Fibroblast of lung (primary cell): ENCODE measurements at regions not wholly inside any gene's neighbourhood (a gene's known extent, or its start where the extent isn't known, plus 50 kb on each side); places are given as distances from the start of the nearest gene placed in this dataset.

Experiments
- DNase-seq, 2 donors: peaks; one replicate each; pipeline versions ENCODE4 v3.0.0 to v3.0.0-alpha.2; 2010; ENCODE audit warnings: low read depth in 2 of 2
- H2AFZ ChIP-seq: 2 replicates; pipeline ENCODE4 v1.5.1; 2012; ENCODE audit warnings: low read length, control low read depth, inconsistent platforms
- H3K27ac ChIP-seq: 2 replicates; pipeline ENCODE4 v1.5.1; 2011; ENCODE audit warnings: low read length, control low read depth; ENCODE audit not compliant: insufficient read depth
- H3K27me3 ChIP-seq: 2 replicates; pipeline ENCODE4 v1.5.1; 2011; ENCODE audit warnings: mild to moderate bottlenecking, low read length; ENCODE audit not compliant: control insufficient read depth, insufficient read depth
- H3K36me3 ChIP-seq: 2 replicates; pipeline ENCODE4 v1.5.1; 2011; ENCODE audit warnings: low read length; ENCODE audit not compliant: control insufficient read depth, insufficient read depth
- H3K4me1 ChIP-seq: 2 replicates; pipeline ENCODE4 v1.5.1; 2011; ENCODE audit warnings: low read length; ENCODE audit not compliant: control insufficient read depth, insufficient read depth; ENCODE audit errors: extremely low read depth
- H3K4me2 ChIP-seq: 2 replicates; pipeline ENCODE4 v1.5.1; 2011; ENCODE audit warnings: low read length, control low read depth; ENCODE audit not compliant: insufficient read depth; ENCODE audit errors: extremely low read depth
- H3K4me3 ChIP-seq, 4 experiments: fragments of 200-600 bp in 1 of 4; sonication (generic) in 1 of 4; replicated peaks in 1 of 4; 2 replicates each; pipeline ENCODE4 v1.5.1; 2011 to 2016; ENCODE audit warnings: low read length in 4 of 4, low read depth in 3 of 4, mild to moderate bottlenecking in 3 of 4, control low read depth in 2 of 4, inconsistent platforms in 1 of 4, mixed read lengths in 1 of 4; ENCODE audit not compliant: insufficient read depth in 1 of 4; ENCODE audit errors: control extremely low read depth in 1 of 4
- H3K79me2 ChIP-seq: 2 replicates; pipeline ENCODE4 v1.5.1; 2012; ENCODE audit warnings: mild to moderate bottlenecking, low read length, inconsistent platforms; ENCODE audit not compliant: control insufficient read depth, insufficient read depth
- H3K9ac ChIP-seq: 2 replicates; pipeline ENCODE4 v1.5.1; 2011; ENCODE audit warnings: mild to moderate bottlenecking, low read length, control low read depth; ENCODE audit not compliant: insufficient read depth
- H3K9me3 ChIP-seq: 2 replicates; pipeline ENCODE4 v1.5.1; 2012; ENCODE audit warnings: low read depth, low read length; ENCODE audit not compliant: control insufficient read depth, insufficient read depth
- H4K20me1 ChIP-seq: 2 replicates; pipeline ENCODE4 v1.5.1; 2011; ENCODE audit warnings: low read length; ENCODE audit not compliant: control insufficient read depth, insufficient read depth; ENCODE audit errors: extremely low read depth
- EZH2 ChIP-seq: IDR thresholded peaks from 2 replicates; pipeline ENCODE4 v1.5.1; 2012; ENCODE audit warnings: low read length, control low read depth, mild to moderate bottlenecking; ENCODE audit errors: missing control alignments
- TF ChIP-seq, protein P1 (sequence below), 2 donors: IDR thresholded peaks in 1 of 2; conservative IDR thresholded peaks in 1 of 2; 1 replicate in 1 of 2; 2 replicates in 1 of 2; pipeline ENCODE4 v1.5.1; 2011 to 2012; ENCODE audit warnings: low read length in 2 of 2, control low read depth in 1 of 2, inconsistent platforms in 1 of 2, low read depth in 1 of 2, mild to moderate bottlenecking in 1 of 2

DNA sequence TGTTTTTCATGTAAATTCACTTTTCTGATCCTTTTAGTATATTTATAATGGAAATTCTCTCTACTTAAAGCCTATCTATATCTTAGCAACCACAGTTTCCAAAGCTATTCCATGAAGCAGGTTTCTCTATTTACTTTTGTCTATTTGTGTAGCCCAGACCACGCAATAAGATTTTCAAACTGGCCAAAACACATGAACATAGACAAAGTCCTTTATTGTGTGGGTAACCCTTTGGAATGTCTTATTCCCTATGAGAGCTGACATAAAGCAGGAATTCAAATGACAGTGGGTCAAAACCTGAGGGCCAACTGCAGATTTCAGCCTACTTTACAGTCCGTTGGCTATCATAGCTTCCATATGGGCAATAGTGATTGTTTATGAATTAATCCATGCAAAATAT lies 252.6 kb downstream of the LTN1 start:
- H3K27me3 ChIP-seq: no peaks in the 10 kb centered on the region
- no peaks in the 10 kb centered on the region for H3K79me2 ChIP-seq
- no peak for DNase-seq
- no peaks in the 10 kb centered on the region for H4K20me1 ChIP-seq
- no peak overlapping the region for H3K9ac ChIP-seq
- H2AFZ ChIP-seq: no peak overlapping the region
- H3K4me1 ChIP-seq: peaks cover 5% of the 10 kb centered on the region
- H3K9me3 ChIP-seq: no peaks in the 10 kb centered on the region
- H3K4me3 ChIP-seq: no peak overlapping the region
- H3K4me2 ChIP-seq: no peak overlapping the region
- H3K36me3 ChIP-seq: no peaks in the 10 kb centered on the region
- TF ChIP-seq, protein P1, sequence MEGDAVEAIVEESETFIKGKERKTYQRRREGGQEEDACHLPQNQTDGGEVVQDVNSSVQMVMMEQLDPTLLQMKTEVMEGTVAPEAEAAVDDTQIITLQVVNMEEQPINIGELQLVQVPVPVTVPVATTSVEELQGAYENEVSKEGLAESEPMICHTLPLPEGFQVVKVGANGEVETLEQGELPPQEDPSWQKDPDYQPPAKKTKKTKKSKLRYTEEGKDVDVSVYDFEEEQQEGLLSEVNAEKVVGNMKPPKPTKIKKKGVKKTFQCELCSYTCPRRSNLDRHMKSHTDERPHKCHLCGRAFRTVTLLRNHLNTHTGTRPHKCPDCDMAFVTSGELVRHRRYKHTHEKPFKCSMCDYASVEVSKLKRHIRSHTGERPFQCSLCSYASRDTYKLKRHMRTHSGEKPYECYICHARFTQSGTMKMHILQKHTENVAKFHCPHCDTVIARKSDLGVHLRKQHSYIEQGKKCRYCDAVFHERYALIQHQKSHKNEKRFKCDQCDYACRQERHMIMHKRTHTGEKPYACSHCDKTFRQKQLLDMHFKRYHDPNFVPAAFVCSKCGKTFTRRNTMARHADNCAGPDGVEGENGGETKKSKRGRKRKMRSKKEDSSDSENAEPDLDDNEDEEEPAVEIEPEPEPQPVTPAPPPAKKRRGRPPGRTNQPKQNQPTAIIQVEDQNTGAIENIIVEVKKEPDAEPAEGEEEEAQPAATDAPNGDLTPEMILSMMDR (conservative IDR thresholded peaks at IDR 0.05 in 1 of 2, IDR thresholded peaks at IDR 0.05 in 1 of 2; ENCODE audit: low read depth in 1 of 2, low read length in 2 of 2): no peak
- TF ChIP-seq EZH2: no peak
- H3K27ac ChIP-seq: no peak overlapping the region

DNA sequence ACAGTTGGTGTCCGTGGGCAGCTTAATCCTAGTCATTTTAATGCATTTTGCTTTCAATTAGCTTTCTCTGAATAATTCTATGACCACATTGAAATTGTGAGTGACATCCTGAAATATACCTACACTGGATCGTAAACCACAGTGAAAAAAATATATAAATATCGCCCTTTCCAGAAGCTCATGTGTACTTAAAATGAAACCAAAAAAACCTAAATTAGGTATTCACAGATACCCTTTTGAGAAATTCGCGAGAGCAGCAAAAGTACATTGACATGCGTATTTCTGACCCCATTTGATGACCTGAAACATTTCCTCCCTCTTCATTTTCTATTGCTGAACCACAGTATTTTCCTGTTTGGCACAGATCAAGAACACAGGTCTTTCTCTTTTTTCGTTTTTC lies 253.8 kb downstream of the LTN1 start:
- no peak for TF ChIP-seq EZH2
- TF ChIP-seq, protein P1 (conservative IDR thresholded peaks at IDR 0.05 in 1 of 2, IDR thresholded peaks at IDR 0.05 in 1 of 2; ENCODE audit: low read depth in 1 of 2, low read length in 2 of 2): no peak
- no peak overlapping the region for H3K4me3 ChIP-seq
- H2AFZ ChIP-seq: no peak overlapping the region
- no peaks in the 10 kb centered on the region for H4K20me1 ChIP-seq
- no peaks in the 10 kb centered on the region for H3K27me3 ChIP-seq
- no peaks in the 10 kb centered on the region for H3K36me3 ChIP-seq
- H3K4me1 ChIP-seq: peaks cover 3% of the 10 kb centered on the region
- no peaks in the 10 kb centered on the region for H3K9me3 ChIP-seq
- no peaks in the 10 kb centered on the region for H3K79me2 ChIP-seq
- DNase-seq: no peak
- H3K27ac ChIP-seq: no peak overlapping the region
- H3K4me2 ChIP-seq: no peak overlapping the region
- H3K9ac ChIP-seq: no peak overlapping the region

DNA sequence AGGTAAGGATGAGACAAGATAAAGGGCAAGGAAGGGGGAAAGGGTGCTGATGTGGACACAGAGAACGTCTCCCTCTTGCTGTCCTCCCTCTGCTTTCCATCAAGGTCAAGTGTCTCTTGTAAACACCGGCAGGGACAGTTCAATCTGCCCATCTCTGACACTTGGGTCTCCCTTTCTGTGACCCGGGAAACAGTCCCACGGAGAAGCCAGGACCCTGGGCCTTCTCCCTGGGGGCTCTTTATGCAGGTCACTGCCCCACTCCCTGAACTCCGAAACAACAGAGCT lies 254.3 kb downstream of the LTN1 start:
- H2AFZ ChIP-seq: peak overlapping the region; percentile 5
- no peaks in the 10 kb centered on the region for H3K9me3 ChIP-seq
- H3K4me2 ChIP-seq: no peak overlapping the region
- DNase-seq: no peak
- no peaks in the 10 kb centered on the region for H4K20me1 ChIP-seq
- H3K27me3 ChIP-seq: no peaks in the 10 kb centered on the region
- no peak overlapping the region for H3K4me3 ChIP-seq
- no peaks in the 10 kb centered on the region for H3K79me2 ChIP-seq
- H3K9ac ChIP-seq: no peak overlapping the region
- H3K36me3 ChIP-seq: no peaks in the 10 kb centered on the region
- peaks cover 3% of the 10 kb centered on the region for H3K4me1 ChIP-seq
- TF ChIP-seq, protein P1 (conservative IDR thresholded peaks at IDR 0.05 in 1 of 2, IDR thresholded peaks at IDR 0.05 in 1 of 2; ENCODE audit: low read depth in 1 of 2, low read length in 2 of 2): no peak
- no peak for TF ChIP-seq EZH2
- H3K27ac ChIP-seq: no peak overlapping the region
